A673 (cell line): ENCODE measurements at regions not wholly inside any gene's neighbourhood (a gene's known extent, or its start where the extent isn't known, plus 50 kb on each side); places are given as distances from the start of the nearest gene placed in this dataset.

Experiments
- CTCF ChIP-seq: fragments of 300-800, 200-600 bp; sonication (generic); conservative IDR thresholded peaks from 2 replicates; pipeline ENCODE4 v1.5.1; 2017; ENCODE audit warnings: low read depth, mild to moderate bottlenecking, antibody characterized with exemption, low read length, moderate library complexity, mixed read lengths
- EZH2 ChIP-seq: fragments of 200-600 bp; sonication (generic); IDR thresholded peaks from 2 replicates; pipeline ENCODE4 v1.6.1; 2017; ENCODE audit warnings: borderline replicate concordance, low read depth, mild to moderate bottlenecking, mixed read lengths, antibody characterized with exemption, low read length; ENCODE audit not compliant: poor library complexity, severe bottlenecking

- TF ChIP-seq CTCF (no peak), EZH2 (no peak)
Observed at GRCh38 chr1:10857687-10858086, 61.2 kb upstream of the CASZ1 start.
